WTC11 (cell line): ENCODE measurements at regions not wholly inside any gene's neighbourhood (a gene's known extent, or its start where the extent isn't known, plus 50 kb on each side); places are given as distances from the start of the nearest gene placed in this dataset.

Experiments used
- CTCF ChIP-seq: fragments of 200-600 bp; IDR thresholded peaks from 2 replicates; pipeline ENCODE4 v1.8.0; 2022; ENCODE audit warnings: antibody characterized with exemption
- NFYB ChIP-seq: sonication (generic); formaldehyde crosslinking; conservative IDR thresholded peaks from 2 replicates; pipeline ENCODE4 v1.8.0; 2022; ENCODE audit warnings: low read depth, missing genetic modification reagents
- USF2 ChIP-seq: sonication (generic); formaldehyde crosslinking; IDR thresholded peaks from 2 replicates; pipeline ENCODE4 v1.8.1; 2023; ENCODE audit warnings: mild to moderate bottlenecking, missing genetic modification reagents, moderate library complexity

- TF ChIP-seq CTCF (no peak), NFYB (CRISPR knock-in tag) (no peak), USF2 (CRISPR knock-in tag) (no peak)
Observed at GRCh38 chr13:26824581-26824980, 64.0 kb upstream of the GPR12 start.
